ENCODE measurements at regions not wholly inside any gene's neighbourhood (a gene's known extent, or its start where the extent isn't known, plus 50 kb on each side); places are given as distances from the start of the nearest gene placed in this dataset.

GRCh38 chr4:128579154-128579853, 230.2 kb upstream of the JADE1 start:
- DNase-seq (no peak), ATAC-seq (ENCODE audit: low read depth) (no peak)
- no peak overlapping the region for H2BK20ac ChIP-seq (ENCODE audit: low read depth, low read length)
- no peak overlapping the region for H2AFZ ChIP-seq (replicated peaks; ENCODE audit: low read length, poor library complexity)
- TF ChIP-seq CHD1 (IDR thresholded peaks at IDR 0.05; ENCODE audit: low read depth, low read length) = no peak
- TF ChIP-seq CEBPB (IDR thresholded peaks at IDR 0.05; ENCODE audit: low read depth, low read length) = peak; percentile 33; the same call in 1 of the 2 replicates
- no TSS peak for BruUV-seq (replicated peaks)
- H3K18ac ChIP-seq (ENCODE audit: low read depth, low read length) = no peak overlapping the region
- H3K14ac ChIP-seq (replicated peaks; ENCODE audit: low read depth, low read length) = no peak overlapping the region
- no peaks in the 10 kb centered on the region for H3K27me3 ChIP-seq (ENCODE audit: control insufficient read depth, insufficient read depth, low read length)
- no peak overlapping the region for H3K56ac ChIP-seq (ENCODE audit: extremely low read depth, insufficient read depth, low read length)
- ChIA-PET CTCF (interaction anchor here (1.0 to 1.1 kb wide), 2 partner anchors 11 to 230 kb away, joined by 3 read pairs; partner anchors contain the start of gene JADE1), POLR2A (ENCODE audit: unreplicated experiment) (no interaction called here)
- no peak overlapping the region for H3K4me3 ChIP-seq (ENCODE audit: insufficient read depth, low read depth, low read length)
- no CpG with 5 or more reads among the region's 5 CpGs for WGBS, 2 experiments (ENCODE audit: extremely low coverage in 2 of 2, insufficient read length in 1 of 2)
- no peak overlapping the region for H3K23ac ChIP-seq (ENCODE audit: low read depth, low read length)
- dilution Hi-C loops (cut with HindIII; ENCODE audit: low sequenced_read_pairs, unreplicated experiment) = no loop called here
- H4K20me1 ChIP-seq (ENCODE audit: insufficient read depth, low read length) = no peaks in the 10 kb centered on the region
- no peaks in the 10 kb centered on the region for H3K79me1 ChIP-seq (ENCODE audit: low read depth in 1 of 2, low read length in 2 of 2)
- no peak overlapping the region for H4K91ac ChIP-seq (ENCODE audit: insufficient read depth, low read depth, low read length)
- H4K5ac ChIP-seq (ENCODE audit: low read depth, low read length) = no peak overlapping the region
- no peak overlapping the region for H2BK120ac ChIP-seq (ENCODE audit: low read depth, low read length)
- H3K9me1 ChIP-seq (ENCODE audit: insufficient read depth, low read length) = no peaks in the 10 kb centered on the region; the same call in 1 of the 2 replicates
- no peak overlapping the region for H2BK15ac ChIP-seq (ENCODE audit: low read depth, low read length)
- H3K4me1 ChIP-seq (ENCODE audit: control insufficient read depth, insufficient read depth, low read length) = 0 out of 2 replicates have a peak, but pooled peaks cover 1% of the 10 kb centered on the region
- intact Hi-C loops (cut with micrococcal nuclease) = no loop called here
- no peak overlapping the region for H2AK5ac ChIP-seq (ENCODE audit: low read depth, low read length)
- no peak overlapping the region for H3K4ac ChIP-seq (ENCODE audit: low read depth, low read length)
- no peak overlapping the region for H2BK5ac ChIP-seq (ENCODE audit: low read depth, low read length, poor library complexity, severe bottlenecking)
- H3K36me3 ChIP-seq (ENCODE audit: control insufficient read depth, insufficient read depth, low read length) = no peaks in the 10 kb centered on the region
- H3K27ac ChIP-seq (ENCODE audit: insufficient read depth, low read length) = no peak overlapping the region
- H4K8ac ChIP-seq (ENCODE audit: low read depth in 2 of 2, low read length in 2 of 2) = no peak overlapping the region
- in situ Hi-C loops (cut with MboI; ENCODE audit: low sequenced_read_pairs) = loop anchor here (10.0 kb wide), 2 partner anchors 225 to 285 kb away; partner anchors contain the start of gene JADE1
- no peaks in the 10 kb centered on the region for H3K9me3 ChIP-seq (ENCODE audit: control insufficient read depth, insufficient read depth, low read length)
- H3K4me2 ChIP-seq (ENCODE audit: low read depth, low read length) = no peak overlapping the region
- no peak overlapping the region for H2AK9ac ChIP-seq (replicated peaks; ENCODE audit: low read depth, low read length, poor library complexity)
- H3K9ac ChIP-seq (ENCODE audit: low read depth, low read length) = no peak overlapping the region

Measured in IMR-90 (cell line).